T follicular helper cell (primary cell): ENCODE measurements at regions not wholly inside any gene's neighbourhood (a gene's known extent, or its start where the extent isn't known, plus 50 kb on each side); places are given as distances from the start of the nearest gene placed in this dataset.

Experiments used
- DNase-seq: peaks from one replicate; pipeline ENCODE4 v3.0.0-alpha.2; 2020; ENCODE audit warnings: low read depth

DNA sequence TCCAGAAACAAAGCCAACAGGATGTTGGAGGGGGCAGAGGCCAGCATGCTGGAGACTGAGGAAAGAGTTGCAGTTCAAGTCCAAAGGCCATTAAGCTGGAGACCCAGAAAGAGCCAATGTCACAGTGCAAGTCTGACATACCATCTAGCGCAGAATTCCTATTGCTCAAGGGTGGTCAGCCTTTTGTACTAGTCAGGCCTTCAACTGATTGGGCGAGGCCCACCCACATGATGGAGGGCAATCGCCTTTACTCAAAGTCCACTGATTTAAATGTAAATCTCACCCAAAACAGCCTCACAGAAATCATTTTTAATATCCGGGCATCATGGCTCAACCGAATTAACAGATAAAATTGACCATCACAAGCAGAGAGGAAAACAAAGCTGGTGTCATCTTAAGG is 113.9 kb downstream of the RCN1 start:
- DNase-seq: no peak

DNA sequence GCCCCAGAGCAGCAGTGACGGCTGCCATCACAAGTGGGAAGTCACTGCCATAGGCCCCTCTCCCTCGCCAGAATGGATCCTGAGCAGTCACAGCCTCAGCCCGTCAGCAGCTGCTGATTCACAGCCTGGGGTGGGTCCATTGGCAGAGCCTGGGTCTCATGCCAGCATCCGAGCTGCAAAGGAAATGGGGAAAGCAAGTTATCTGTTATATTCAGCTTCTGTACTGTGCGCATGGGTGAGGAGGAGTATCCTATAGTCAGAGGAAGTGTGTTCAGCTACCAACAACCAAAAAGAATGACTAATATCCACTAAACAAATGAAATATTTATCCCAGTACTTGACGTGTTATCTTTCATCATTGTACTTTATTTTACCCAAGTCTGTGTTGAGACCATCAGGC is 119.7 kb downstream of the RCN1 start:
- no peak for DNase-seq

DNA sequence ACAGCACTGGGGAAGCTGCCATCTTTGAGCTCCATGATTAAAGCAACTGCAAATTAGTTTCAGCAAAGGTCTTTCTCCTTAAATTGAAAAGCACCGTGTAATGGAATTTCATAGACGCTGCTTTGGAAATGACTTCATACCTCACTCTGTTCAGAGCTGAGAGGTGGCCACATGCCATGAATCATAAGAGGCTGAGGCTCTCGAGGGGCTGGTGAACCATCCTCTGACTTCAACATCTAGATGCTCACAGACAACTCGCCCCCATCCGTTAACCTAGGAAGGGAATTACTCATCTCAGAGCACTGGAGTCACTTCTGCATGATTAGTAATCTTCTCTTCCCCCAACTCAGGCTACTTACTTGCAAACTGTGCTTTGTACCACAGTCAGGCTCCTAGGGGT is 122.3 kb downstream of the RCN1 start:
- DNase-seq: no peak

DNA sequence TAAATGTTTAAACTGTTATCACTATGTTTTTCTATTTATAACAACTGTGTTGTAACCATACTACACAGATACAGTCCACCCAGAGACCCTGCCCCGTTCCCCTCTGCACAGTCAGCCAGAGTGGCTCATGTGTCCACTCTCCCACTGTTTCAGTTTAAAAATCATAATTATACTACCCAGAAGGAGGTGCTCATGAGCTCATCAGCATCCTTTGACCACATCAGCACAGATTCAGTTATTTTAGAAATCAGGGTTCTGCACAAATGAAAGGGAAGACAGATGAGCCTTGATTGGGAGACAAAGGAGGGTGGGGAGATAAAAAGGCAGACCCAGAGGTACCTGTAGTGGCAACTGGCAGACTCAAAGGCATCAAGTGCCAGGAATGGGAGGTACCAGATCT is 124.3 kb downstream of the RCN1 start:
- DNase-seq: no peak

DNA sequence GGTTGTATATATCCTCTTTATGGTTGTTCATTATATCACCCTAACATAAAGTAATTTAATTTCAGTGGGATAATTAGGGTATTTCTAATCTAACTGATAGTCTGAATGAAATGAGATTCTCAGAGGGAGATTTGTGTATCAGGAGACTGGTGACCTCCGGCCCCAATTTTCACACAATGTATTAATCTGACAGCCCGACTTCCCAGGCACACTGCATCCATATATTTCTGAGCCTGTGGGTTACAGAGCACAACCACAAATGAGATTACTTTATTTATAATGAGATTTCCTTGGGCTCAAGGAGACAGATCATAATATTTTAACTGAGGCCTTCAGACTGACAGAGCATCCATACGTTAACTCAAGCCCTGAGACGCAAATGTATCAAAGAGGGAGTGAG is 125.9 kb downstream of the RCN1 start:
- DNase-seq: no peak

DNA sequence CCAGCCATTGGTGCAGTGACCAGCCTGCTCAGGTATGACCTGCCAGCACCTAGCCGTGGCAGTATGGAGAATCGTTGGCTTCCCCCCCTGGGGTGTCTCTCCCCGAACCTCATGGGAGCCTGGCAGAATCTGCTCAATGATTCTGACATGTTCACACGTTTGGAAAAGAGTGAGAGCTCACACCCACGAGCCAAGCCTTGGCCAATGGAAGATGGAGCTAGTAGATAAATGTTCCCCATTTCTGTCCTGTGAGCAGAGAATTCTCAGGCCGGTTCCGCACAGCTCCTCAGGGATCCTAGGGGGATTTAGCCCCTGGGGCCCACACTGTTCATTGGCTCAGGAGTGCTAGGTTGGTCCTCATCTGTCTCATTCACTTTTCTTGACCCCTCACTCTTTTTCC is 128.4 kb downstream of the RCN1 start:
- DNase-seq: no peak

DNA sequence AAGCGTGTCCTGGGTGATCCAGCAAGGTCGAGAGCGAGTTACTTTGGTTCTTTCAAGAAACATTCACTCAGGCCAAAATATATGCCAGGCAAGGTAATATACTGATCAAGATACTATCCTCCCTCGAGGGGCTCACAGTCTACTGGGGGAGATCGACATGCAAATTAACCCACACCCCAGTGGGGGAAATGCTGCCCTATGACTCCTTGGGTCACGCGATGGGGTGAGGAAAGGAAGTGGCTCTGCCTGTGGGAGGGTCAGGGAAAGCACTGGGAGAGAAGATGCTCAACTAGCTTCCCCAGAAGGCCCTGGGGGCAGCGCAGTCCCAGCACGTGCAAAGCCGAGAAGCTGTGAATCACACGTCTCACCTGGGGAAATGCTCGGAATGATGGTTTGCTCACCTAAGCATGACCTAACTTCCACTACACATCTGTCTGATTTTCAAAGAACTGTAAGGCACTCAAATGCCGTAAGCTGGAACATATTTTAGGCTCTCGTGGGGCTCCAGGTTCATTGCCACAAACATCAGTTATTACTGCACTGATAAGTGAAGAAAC is 130.7 kb downstream of the RCN1 start:
- DNase-seq: no peak

DNA sequence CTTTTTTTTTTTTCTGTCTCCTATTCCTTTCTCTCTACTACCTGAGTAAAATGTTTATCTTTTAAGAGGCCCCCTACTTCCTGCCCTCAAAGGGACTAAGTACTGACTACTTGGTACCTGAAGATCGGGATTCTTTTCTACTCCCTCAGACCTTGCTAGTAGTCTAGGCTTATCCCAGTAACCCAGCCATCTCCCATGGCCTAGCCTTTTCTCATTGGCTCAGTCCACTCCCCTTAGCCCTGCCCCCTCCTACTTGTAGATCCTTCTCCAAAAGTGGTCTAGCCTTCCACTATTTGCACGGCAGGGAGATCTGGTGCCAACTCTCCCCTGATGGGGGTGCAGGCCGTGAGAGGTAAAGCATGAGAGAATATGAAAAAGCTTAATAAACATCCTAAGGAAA is 133.7 kb downstream of the RCN1 start:
- DNase-seq: no peak

DNA sequence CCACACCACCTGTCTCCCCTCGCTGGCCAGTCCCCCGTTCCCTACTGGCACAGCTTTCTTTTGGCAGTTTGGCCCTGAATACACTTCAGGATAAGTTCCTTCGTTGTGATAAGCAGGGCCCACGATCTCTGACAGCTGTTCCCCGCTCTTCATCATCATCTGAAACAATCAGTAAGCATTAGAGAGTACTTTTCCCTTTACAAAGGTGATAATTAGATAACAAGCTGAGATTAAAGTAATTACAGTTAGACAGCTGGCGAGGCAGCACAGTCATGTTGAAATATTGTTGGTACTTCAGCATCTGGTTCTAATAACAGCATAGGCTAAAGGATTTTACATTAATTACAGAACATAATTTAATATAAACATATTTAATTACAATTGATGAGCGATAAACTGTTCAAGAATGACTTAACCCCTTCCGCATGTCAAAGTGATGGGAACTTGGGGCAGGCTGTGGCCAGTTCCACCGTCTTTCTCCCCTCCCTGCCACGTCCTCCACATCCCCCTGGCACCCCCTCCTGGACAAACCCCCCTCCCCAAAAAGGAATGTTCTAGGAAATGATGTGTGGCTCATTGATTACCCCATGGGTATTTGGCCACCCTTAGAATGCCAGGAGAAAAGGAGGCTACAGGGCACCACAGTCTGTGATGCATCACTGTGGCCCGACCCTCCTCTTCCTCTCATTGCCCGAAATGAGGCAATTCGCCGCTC is 134.9 kb downstream of the RCN1 start:
- no peak for DNase-seq

DNA sequence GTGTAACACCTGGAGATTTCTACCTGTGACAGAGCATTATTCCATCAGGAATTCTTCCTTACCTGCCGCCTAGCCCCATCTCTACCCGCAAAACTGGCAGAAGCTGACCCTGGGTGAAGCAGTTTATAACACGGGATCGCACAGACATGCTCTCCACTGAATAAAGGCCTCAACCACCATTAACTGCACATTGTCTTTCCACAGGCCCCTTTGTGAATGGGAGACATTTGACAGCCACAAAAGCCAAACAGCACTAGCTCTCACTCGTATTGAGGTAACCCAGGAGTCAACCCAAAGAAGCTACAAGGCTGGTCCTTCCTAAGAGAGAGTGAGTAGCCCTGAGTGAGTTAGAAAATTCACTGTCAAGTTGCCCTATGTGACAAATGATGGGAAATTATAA is 135.6 kb downstream of the RCN1 start:
- no peak for DNase-seq

DNA sequence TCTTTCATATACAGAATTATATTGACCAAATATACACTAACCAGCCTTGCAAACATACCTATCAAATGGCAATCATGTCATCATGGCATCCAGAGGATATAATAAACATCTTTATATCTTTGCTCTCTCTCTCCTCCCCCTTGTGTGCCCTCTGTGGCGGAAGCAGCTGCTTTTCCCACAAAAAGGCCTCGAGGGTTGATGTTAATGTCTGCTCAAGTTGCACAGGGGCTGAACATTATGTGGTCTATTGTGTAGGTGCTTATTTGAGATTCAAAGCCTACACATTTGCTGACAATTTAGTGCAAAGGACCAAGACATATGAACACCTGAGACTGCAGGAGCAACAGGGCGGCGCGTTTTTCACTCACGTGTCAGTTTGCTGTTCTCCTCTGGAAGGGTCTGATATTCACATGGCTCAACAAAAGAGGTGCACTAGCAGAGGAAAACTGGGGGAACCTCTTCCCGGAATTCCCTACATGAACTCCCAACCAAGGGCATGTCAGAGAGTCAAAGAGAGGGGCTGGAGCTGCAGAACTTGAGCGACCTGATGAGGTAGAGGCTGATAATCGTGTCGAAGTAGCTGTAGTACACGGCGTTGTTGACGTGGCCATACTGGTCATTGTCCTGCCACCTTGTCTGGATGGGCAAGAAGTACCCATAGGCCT is 138.8 kb downstream of the RCN1 start:
- no peak for DNase-seq

DNA sequence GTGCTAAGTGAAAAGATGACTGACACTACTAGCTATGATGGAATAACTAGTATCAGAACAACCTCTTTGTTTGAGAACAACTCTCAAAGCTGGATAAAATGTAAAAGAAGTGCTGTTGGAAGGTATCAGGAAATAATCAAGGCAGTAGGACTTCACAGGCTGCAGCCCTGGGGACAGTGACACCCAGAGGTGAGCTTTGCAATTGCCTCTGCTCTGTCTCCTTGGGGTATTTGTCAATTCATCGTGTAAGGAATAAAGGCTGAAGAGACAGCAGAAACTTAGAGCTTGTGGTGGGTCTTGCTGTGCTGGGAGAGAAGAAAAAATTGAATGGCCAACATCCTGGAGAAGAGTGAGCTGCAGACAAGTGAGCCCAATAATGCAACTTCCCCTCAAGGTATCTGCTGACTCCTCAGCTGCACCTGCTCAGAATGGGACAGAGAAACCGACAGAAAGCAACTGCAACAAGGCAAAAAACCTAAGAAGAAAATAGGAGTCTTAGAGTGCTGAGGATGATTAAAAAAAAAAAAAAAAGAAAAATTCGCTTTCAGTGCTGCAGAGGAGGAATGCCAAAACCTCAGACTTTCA is 141.1 kb downstream of the RCN1 start:
- no peak for DNase-seq

DNA sequence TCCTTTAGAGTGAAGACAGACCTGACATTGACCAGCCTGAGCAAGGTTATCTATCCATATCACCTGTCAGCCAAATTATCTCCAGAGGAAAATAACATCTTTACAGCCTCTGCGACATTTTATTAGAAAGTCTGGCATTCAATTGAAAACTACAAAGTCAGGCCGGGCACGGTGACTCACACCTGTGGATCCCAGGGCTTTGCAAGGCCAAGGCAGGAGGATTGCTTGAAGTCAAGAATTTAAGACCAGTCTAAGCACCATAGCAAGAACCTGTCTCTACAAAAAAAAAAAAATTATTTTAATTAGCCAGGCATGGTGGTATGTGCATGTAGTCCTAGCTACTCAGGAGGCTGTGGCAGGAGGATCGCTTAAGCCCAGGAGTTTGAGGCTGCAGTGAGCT is 141.6 kb downstream of the RCN1 start:
- no peak for DNase-seq

DNA sequence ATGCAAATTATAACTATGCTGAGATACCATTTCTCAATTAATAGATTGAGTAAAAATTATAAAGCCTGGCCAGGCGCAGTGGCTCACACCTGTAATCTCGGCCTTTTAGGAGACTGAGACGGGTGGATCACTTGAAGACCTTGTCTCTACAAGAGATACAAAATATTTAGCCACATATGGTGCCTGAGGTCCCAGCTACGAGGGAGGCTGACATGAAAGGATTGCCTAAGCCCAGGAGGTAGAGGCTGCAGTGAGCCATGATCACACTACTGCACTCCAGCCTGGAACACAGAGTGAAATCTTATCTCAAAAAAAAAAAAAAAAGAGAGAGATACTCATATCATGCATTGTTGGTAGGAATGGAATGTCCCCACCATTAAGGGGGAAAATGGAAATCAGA is 142.4 kb downstream of the RCN1 start:
- DNase-seq: no peak

DNA sequence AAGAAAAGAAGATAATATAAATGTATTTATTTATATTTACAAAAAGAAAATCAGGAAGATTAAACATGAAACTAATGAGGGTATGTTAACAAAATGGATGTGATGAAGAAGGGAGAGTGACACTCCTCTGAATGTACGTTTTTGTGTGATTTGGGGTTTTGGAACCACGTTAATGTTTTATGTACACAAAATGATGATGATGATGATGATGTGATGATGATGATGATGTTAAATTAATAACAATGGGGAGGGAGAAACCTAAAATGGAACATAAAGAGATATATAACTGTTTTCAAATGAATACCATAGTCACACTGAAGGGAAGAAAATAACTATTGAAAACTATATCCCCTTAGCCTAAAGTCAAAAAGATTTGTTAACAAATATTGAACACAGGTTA is 143.1 kb downstream of the RCN1 start:
- no peak for DNase-seq

DNA sequence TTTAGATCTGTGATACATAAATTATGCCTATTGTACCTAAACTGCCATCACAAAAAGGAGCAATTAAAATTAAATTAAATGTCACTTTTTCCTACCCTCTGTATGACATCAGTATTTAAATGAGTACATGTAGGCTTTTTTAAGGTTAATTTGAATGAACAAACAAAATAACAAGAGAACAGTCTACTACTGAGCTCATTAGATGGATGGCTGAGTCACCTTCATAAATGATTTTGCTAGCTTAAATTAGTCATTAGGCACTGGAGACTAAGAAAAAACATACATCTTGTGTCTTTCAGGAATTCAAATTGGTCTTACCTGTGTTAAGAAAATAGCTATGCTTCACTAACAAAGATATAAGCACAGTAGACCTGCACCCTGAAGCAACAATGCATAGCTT is 153.6 kb downstream of the RCN1 start:
- DNase-seq: no peak

DNA sequence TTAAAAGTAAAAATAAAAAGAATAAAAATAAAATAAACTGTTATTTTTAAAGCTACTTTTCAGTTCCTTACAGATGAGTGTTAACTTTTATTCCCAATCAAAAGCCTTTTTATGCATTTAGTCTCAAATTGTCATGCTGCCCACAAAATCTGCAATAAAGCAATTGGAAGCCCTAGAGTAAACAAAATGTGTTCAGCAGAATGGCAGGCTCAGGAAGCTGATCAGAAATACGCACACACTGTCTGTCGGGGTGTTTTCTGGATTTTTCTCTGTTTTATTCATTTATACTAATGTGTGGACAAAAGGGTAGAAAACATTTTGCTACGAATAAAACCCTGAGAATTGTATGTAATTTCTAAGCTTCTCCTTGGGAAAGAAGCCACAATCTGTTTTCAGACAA is 162.8 kb downstream of the RCN1 start:
- DNase-seq: no peak

DNA sequence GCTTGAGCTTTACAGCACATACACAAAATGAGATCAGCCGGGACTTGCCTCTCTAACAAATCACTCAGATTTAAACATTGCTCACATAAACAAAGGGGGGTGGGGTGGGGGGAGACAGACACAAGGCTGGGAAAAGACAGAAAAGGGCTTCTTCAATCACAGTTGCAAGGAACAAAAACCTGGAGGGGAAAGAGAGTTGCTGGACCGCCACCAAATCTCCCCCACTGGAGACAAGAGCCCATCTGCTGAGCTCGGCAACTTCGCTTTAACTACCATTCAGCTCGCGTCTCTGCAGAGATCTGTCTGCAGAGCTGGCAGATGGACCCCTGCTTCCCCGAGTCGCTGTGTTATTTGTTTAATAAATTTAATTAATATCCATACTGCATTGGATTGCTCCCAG is 165.0 kb downstream of the RCN1 start:
- no peak for DNase-seq

DNA sequence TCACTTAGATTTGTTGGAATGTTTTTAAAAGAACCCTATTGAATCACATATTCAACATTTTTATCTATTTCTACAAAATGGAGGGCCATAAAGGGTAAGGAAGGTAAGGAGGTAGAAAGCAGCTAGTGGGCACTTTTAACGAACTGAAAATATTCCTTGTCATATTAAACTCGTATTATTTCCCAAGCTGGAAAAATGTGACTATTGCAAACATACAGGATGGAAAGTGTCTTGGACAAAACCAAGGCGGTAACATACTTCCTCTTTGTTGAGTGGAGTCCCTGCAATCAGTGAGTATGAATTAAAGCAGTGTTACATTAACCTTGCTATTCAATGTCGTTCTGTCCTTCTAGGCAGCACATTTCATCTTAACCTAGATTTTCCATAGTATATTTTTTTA is 165.6 kb downstream of the RCN1 start:
- no peak for DNase-seq

DNA sequence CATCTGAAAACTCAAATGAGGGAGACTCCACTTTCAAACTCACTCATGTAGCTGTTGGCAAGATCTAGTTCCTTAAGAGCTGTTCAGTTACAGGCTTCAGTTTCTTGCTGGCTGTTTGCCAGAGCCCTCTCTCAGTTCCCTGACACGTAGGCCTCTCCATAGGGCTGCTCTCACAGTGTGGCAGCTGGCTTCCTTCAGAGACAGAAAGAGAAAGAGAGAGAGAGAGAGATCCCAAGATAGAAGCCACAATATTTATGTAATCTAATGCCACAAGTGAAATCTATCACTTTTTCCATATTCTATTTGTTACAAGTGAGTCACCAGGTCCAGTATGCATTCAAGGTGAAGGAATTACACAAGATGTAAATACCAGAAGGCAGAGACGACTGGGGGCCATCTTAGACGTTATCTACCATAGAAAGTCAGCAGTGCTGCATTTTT is 168.8 kb downstream of the RCN1 start:
- DNase-seq: no peak

DNA sequence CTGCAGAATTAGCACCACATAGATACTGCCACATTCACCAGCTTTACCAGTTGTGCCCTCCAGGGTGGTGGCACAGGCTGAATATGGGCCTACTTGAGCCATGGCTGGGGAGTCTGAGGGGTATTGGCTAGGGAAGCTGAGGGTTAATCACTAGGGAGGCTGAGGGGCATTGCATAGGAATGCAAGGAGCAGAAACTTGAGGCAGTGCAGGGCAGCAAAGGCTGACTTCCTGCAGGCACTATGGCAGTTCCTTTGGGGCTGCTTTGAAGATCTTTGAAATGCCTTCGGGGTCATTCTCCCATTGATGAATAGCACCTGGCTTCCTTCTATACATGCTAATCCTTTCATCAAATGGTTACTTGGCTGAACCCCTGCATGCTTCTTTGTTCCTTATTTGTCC is 171.5 kb downstream of the RCN1 start:
- DNase-seq: no peak

DNA sequence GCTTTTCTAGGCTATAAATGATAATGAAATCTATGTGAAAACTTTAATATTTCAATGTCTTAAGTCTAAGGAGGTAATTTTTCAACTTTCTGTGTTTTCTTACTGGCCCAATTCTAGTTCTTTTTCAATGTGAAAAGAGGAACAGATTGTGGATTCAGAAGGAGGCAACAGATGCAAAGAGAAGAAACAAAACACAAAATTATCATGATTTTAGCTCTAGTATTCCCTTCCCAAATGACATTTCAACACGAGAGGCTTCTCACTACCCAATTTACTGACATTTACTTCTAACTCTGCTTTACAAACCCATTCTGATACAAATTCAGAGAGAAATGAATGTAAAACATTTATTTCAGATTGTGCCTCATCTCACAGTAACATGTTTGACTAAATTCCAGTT is 169.4 kb downstream of the WT1 start:
- no peak for DNase-seq

DNA sequence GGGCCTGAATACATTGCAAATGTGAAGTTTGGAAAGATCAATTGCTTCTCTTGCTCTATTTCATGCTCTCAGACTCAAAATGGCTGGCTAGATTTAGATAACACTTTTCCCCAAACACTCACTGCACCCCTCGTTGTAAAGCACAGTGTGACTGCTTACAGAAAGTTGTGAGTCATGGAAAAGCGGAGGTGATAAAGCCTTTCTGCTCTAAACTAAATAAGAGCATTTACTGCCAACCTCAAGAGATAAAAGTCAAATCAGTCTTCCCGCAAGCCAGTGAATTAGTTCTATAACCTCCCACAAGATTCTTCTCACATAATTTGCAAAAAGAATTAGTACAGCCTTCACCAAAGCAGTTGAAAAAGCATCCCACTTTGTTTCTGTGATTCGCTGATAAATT is 168.7 kb downstream of the WT1 start:
- no peak for DNase-seq
